SK-N-SH treated with all-trans-retinoic acid at 6 μM for 48 hours (cell line): ENCODE measurements at regions not wholly inside any gene's neighbourhood (a gene's known extent, or its start where the extent isn't known, plus 50 kb on each side); places are given as distances from the start of the nearest gene placed in this dataset.

Experiments
- ATAC-seq: fragments of 200-7000 bp; cut with Tn5 transposase; 3 replicates; pipeline ENCODE4 v1.9.1; 2020; ENCODE audit warnings: mild to moderate bottlenecking, moderate library complexity
- BACH2 ChIP-seq: fragments of 250-450 bp; sonication (Bioruptor Pico); IDR thresholded peaks from 2 replicates; pipeline ENCODE4 v1.9.0; 2021; ENCODE audit warnings: mild to moderate bottlenecking, borderline replicate concordance
- CREB5 ChIP-seq: fragments of 250-450 bp; sonication (Bioruptor Pico); IDR thresholded peaks from 2 replicates; pipeline ENCODE4 v1.5.1; 2020; ENCODE audit warnings: low read depth, mild to moderate bottlenecking, moderate library complexity
- CSDC2 ChIP-seq: fragments of 250-450 bp; sonication (Bioruptor Pico); IDR thresholded peaks from 2 replicates; pipeline ENCODE4 v1.5.0; 2020; ENCODE audit warnings: mild to moderate bottlenecking, moderate library complexity
- CSRNP3 ChIP-seq: fragments of 250-450 bp; sonication (Bioruptor Pico); IDR thresholded peaks from 2 replicates; pipeline ENCODE4 v1.5.1; 2021; ENCODE audit warnings: mild to moderate bottlenecking, moderate library complexity
- GLIS3 ChIP-seq: fragments of 250-450 bp; sonication (Bioruptor Pico); IDR thresholded peaks from 2 replicates; pipeline ENCODE4 v1.5.0; 2020; ENCODE audit warnings: mild to moderate bottlenecking, moderate library complexity
- ISL1 ChIP-seq: fragments of 250-450 bp; sonication (Bioruptor Pico); IDR thresholded peaks from 2 replicates; pipeline ENCODE4 v2.1.2; 2022; ENCODE audit warnings: mild to moderate bottlenecking, moderate library complexity
- OSR1 ChIP-seq: fragments of 250-450 bp; sonication (Bioruptor Pico); IDR thresholded peaks from 2 replicates; pipeline ENCODE4 v1.8.0; 2022; ENCODE audit warnings: moderate library complexity, mild to moderate bottlenecking, inconsistent platforms
- PATZ1 ChIP-seq: fragments of 250-450 bp; sonication (Bioruptor Pico); IDR thresholded peaks from 2 replicates; pipeline ENCODE4 v1.8.0; 2020; ENCODE audit warnings: mild to moderate bottlenecking, moderate library complexity, borderline replicate concordance
- POU6F1 ChIP-seq: fragments of 250-450 bp; sonication (Bioruptor Pico); IDR thresholded peaks from 2 replicates; pipeline ENCODE4 v1.8.0; 2021; ENCODE audit warnings: low read depth, mild to moderate bottlenecking, moderate library complexity, borderline replicate concordance
- PPARA ChIP-seq: fragments of 250-450 bp; sonication (Bioruptor Pico); IDR thresholded peaks from 2 replicates; pipeline ENCODE4 v1.5.0; 2020; ENCODE audit warnings: mild to moderate bottlenecking, borderline replicate concordance
- RARB ChIP-seq: fragments of 250-450 bp; sonication (Bioruptor Pico); IDR thresholded peaks from 2 replicates; pipeline ENCODE4 v1.8.0; 2021; ENCODE audit warnings: mild to moderate bottlenecking, moderate library complexity
- SNAI2 ChIP-seq: fragments of 250-450 bp; sonication (Bioruptor Pico); IDR thresholded peaks from 2 replicates; pipeline ENCODE4 v1.5.0; 2020; ENCODE audit warnings: mild to moderate bottlenecking, moderate library complexity
- TOX ChIP-seq: fragments of 250-450 bp; sonication (Bioruptor Pico); IDR thresholded peaks from 2 replicates; pipeline ENCODE4 v1.8.0; 2021; ENCODE audit warnings: mild to moderate bottlenecking, moderate library complexity, borderline replicate concordance
- TSHZ2 ChIP-seq: fragments of 250-450 bp; sonication (Bioruptor Pico); IDR thresholded peaks from 2 replicates; pipeline ENCODE4 v1.5.0; 2020; ENCODE audit warnings: mild to moderate bottlenecking, moderate library complexity
- ZFP30 ChIP-seq: fragments of 450-650 bp; formaldehyde crosslinking; IDR thresholded peaks from 2 replicates; pipeline ENCODE4 v1.5.0; 2022; ENCODE audit warnings: mild to moderate bottlenecking, moderate library complexity
- ZNF565 ChIP-seq: fragments of 450-650 bp; formaldehyde crosslinking; conservative IDR thresholded peaks from 2 replicates; pipeline ENCODE4 v1.5.0; 2020; ENCODE audit warnings: low read depth, mild to moderate bottlenecking, moderate library complexity

GRCh38 chr2:72051204-72051603 lies 96.5 kb downstream of the CYP26B1 start (continued):
- no peak for TF ChIP-seq POU6F1 (CRISPR knock-in tag)

GRCh38 chr2:72050734-72051133 lies 96.9 kb downstream of the CYP26B1 start:
- no peak for TF ChIP-seq ISL1 (CRISPR knock-in tag)
- TF ChIP-seq TSHZ2 (CRISPR knock-in tag), result no peak
- no peak for TF ChIP-seq CREB5 (CRISPR knock-in tag)
- TF ChIP-seq RARB (CRISPR knock-in tag), result no peak
- no peak for TF ChIP-seq TOX (CRISPR knock-in tag)
- no peak for TF ChIP-seq GLIS3 (CRISPR knock-in tag)
- no peak for TF ChIP-seq ZNF565 (CRISPR knock-in tag)
- TF ChIP-seq ZFP30 (CRISPR knock-in tag), result no peak
- TF ChIP-seq OSR1 (CRISPR knock-in tag), result no peak
- no peak for TF ChIP-seq PATZ1 (CRISPR knock-in tag)
- no peak for TF ChIP-seq SNAI2
- no peak for ATAC-seq

GRCh38 chr2:72048881-72049477 lies 98.7 kb downstream of the CYP26B1 start:
- ATAC-seq, result no peak
- TF ChIP-seq CSRNP3 (CRISPR knock-in tag) (no peak), RARB (CRISPR knock-in tag) (no peak)

- no peak for TF ChIP-seq TOX (CRISPR knock-in tag)
- TF ChIP-seq TSHZ2 (CRISPR knock-in tag), result no peak
- TF ChIP-seq PATZ1 (CRISPR knock-in tag), result no peak
- no peak for TF ChIP-seq PPARA (CRISPR knock-in tag)
- no peak for TF ChIP-seq ZFP30 (CRISPR knock-in tag)
- no peak for TF ChIP-seq BACH2 (CRISPR knock-in tag)
- TF ChIP-seq CSDC2 (CRISPR knock-in tag), result no peak
- no peak for TF ChIP-seq ZNF565 (CRISPR knock-in tag)
- TF ChIP-seq CREB5 (CRISPR knock-in tag), result no peak
- no peak for ATAC-seq
Measured at GRCh38 chr2:72043985-72044384, 103.7 kb downstream of the CYP26B1 start.
